Naive thymus-derived CD8-positive, alpha-beta T cell (primary cell): ENCODE measurements at regions not wholly inside any gene's neighbourhood (a gene's known extent, or its start where the extent isn't known, plus 50 kb on each side); places are given as distances from the start of the nearest gene placed in this dataset.
"Not testable (repeated sequence)": the region's sequence is repeated elsewhere in the genome, so short reads cannot be mapped to it uniquely, and the experiment has no call there.

Experiments
- ATAC-seq, 2 donors: fragments of 150-1000 bp; cut with Tn5 transposase in 1 of 2; sonication (Bioruptor Pico), chemical (Tn5 transposase) in 1 of 2; 1 replicate in 1 of 2; 2 replicates in 1 of 2; pipeline ENCODE4 v1.10.0; 2021; ENCODE audit warnings: mild to moderate bottlenecking in 2 of 2, moderate library complexity in 2 of 2
- POLR2A ChIA-PET: fragments of 350-600 bp; sonication (Branson Sonifier 250); formaldehyde crosslinking; loops from one replicate; lab custom pipeline; 2021; ENCODE audit warnings: antibody characterized with exemption; lab: Charles Lee
- DNase-seq, 10 donors: peaks; one replicate each; pipeline versions ENCODE4 v3.0.0 to v3.0.0-alpha.2; 2020 to 2022
- H3K27ac Mint-ChIP-seq, 10 donors: one replicate each; pipeline ENCODE4 v1.8.0; 2020 to 2022; ENCODE audit warnings: mild to moderate bottlenecking in 10 of 10, mixed read lengths in 10 of 10, moderate library complexity in 4 of 10, inconsistent platforms in 1 of 10
- H3K27me3 Mint-ChIP-seq, 5 donors: one replicate each; pipeline ENCODE4 v1.8.0; 2021 to 2022; ENCODE audit warnings: mixed read lengths in 5 of 5
- H3K36me3 Mint-ChIP-seq, 3 donors: one replicate each; pipeline ENCODE4 v1.8.0; 2020 to 2022; ENCODE audit warnings: mixed read lengths in 3 of 3, mild to moderate bottlenecking in 2 of 3, inconsistent platforms in 1 of 3
- H3K4me1 Mint-ChIP-seq, 4 donors: one replicate each; pipeline ENCODE4 v1.8.0; 2021 to 2022; ENCODE audit warnings: mixed read lengths in 4 of 4
- H3K4me3 Mint-ChIP-seq, 10 donors: one replicate each; pipeline ENCODE4 v1.8.0; 2020 to 2022; ENCODE audit warnings: mild to moderate bottlenecking in 10 of 10, mixed read lengths in 10 of 10, moderate library complexity in 6 of 10, inconsistent platforms in 1 of 10
- H3K9me3 Mint-ChIP-seq, 9 donors: one replicate each; pipeline ENCODE4 v1.8.0; 2020 to 2022; ENCODE audit warnings: mixed read lengths in 9 of 9, mild to moderate bottlenecking in 3 of 9, inconsistent platforms in 1 of 9, moderate library complexity in 1 of 9

GRCh38 chr17:21756856-21757619 lies 64.7 kb downstream of the KCNJ18 start:
- Mint-ChIP-seq H3K27me3 (no peaks in the 10 kb centered on the region), H3K4me1 (no peaks in the 10 kb centered on the region), H3K4me3 (no peak overlapping the region), H3K9me3 (peaks cover 0 to 6% (median 0%) of the 10 kb centered on the region in 9 donors), H3K27ac (no peak overlapping the region), H3K36me3 (no peaks in the 10 kb centered on the region)
- DNase-seq (no peak), ATAC-seq (no peak)
- POLR2A ChIA-PET, result no interaction called here

GRCh38 chr17:21759636-21760035 lies 67.3 kb downstream of the KCNJ18 start:
- H3K36me3 Mint-ChIP-seq, H3K4me1 Mint-ChIP-seq, H3K27ac Mint-ChIP-seq, H3K9me3 Mint-ChIP-seq, H3K27me3 Mint-ChIP-seq, POLR2A ChIA-PET, H3K4me3 Mint-ChIP-seq, ATAC-seq, DNase-seq: not testable (repeated sequence)

GRCh38 chr17:21763738-21764340 lies 71.5 kb downstream of the KCNJ18 start:
- H3K4me1 Mint-ChIP-seq, H3K27ac Mint-ChIP-seq, H3K27me3 Mint-ChIP-seq, H3K4me3 Mint-ChIP-seq, ATAC-seq, POLR2A ChIA-PET, H3K36me3 Mint-ChIP-seq, DNase-seq: not testable (repeated sequence)
- peaks cover 0 to 10% (median 4%) of the 10 kb centered on the region in 9 donors for H3K9me3 Mint-ChIP-seq

GRCh38 chr17:21765651-21766290 lies 73.4 kb downstream of the KCNJ18 start:
- H3K36me3 Mint-ChIP-seq, H3K4me1 Mint-ChIP-seq, H3K27ac Mint-ChIP-seq, DNase-seq, H3K27me3 Mint-ChIP-seq, H3K4me3 Mint-ChIP-seq, ATAC-seq, POLR2A ChIA-PET: not testable (repeated sequence)
- H3K9me3 Mint-ChIP-seq, result peaks cover 0 to 10% (median 4%) of the 10 kb centered on the region in 9 donors

GRCh38 chr17:21766565-21766964 lies 74.2 kb downstream of the KCNJ18 start:
- H3K4me1 Mint-ChIP-seq, H3K27ac Mint-ChIP-seq, H3K27me3 Mint-ChIP-seq, DNase-seq, POLR2A ChIA-PET, ATAC-seq, H3K36me3 Mint-ChIP-seq, H3K4me3 Mint-ChIP-seq: not testable (repeated sequence)
- peaks cover 0 to 10% (median 4%) of the 10 kb centered on the region in 9 donors for H3K9me3 Mint-ChIP-seq

- ATAC-seq, POLR2A ChIA-PET, H3K27ac Mint-ChIP-seq, H3K27me3 Mint-ChIP-seq, H3K4me3 Mint-ChIP-seq, H3K4me1 Mint-ChIP-seq, H3K36me3 Mint-ChIP-seq, DNase-seq: not testable (repeated sequence)
- H3K9me3 Mint-ChIP-seq, result peaks cover 0 to 10% (median 4%) of the 10 kb centered on the region in 9 donors
These were observed 75.1 kb downstream of the KCNJ18 start for GRCh38 chr17:21767162-21768156.

GRCh38 chr17:21768244-21768643 lies 75.9 kb downstream of the KCNJ18 start:
- H3K4me3 Mint-ChIP-seq, POLR2A ChIA-PET, H3K27ac Mint-ChIP-seq, H3K36me3 Mint-ChIP-seq, H3K27me3 Mint-ChIP-seq, DNase-seq, H3K4me1 Mint-ChIP-seq, ATAC-seq: not testable (repeated sequence)
- H3K9me3 Mint-ChIP-seq, result peaks cover 0 to 10% (median 4%) of the 10 kb centered on the region in 9 donors

- DNase-seq, H3K36me3 Mint-ChIP-seq, ATAC-seq, H3K27ac Mint-ChIP-seq, POLR2A ChIA-PET, H3K27me3 Mint-ChIP-seq, H3K4me3 Mint-ChIP-seq, H3K4me1 Mint-ChIP-seq: not testable (repeated sequence)
- peaks cover 0 to 10% (median 4%) of the 10 kb centered on the region in 9 donors for H3K9me3 Mint-ChIP-seq
These were observed 76.6 kb downstream of the KCNJ18 start for GRCh38 chr17:21768729-21769462.

GRCh38 chr17:21769781-21770180 lies 77.5 kb downstream of the KCNJ18 start:
- DNase-seq, H3K27ac Mint-ChIP-seq, H3K4me3 Mint-ChIP-seq, H3K9me3 Mint-ChIP-seq, H3K36me3 Mint-ChIP-seq, H3K4me1 Mint-ChIP-seq, POLR2A ChIA-PET, ATAC-seq, H3K27me3 Mint-ChIP-seq: not testable (repeated sequence)

- H3K4me1 Mint-ChIP-seq, H3K27me3 Mint-ChIP-seq, H3K36me3 Mint-ChIP-seq, POLR2A ChIA-PET, H3K9me3 Mint-ChIP-seq, H3K4me3 Mint-ChIP-seq, DNase-seq, H3K27ac Mint-ChIP-seq: not testable (repeated sequence)
- ATAC-seq, result peak; percentile 94 to 98
These were observed 78.4 kb downstream of the KCNJ18 start for GRCh38 chr17:21770466-21771446.

GRCh38 chr17:21772321-21772720 lies 80.0 kb downstream of the KCNJ18 start:
- H3K4me1 Mint-ChIP-seq, result no peaks in the 10 kb centered on the region
- H3K27ac Mint-ChIP-seq, result no peak overlapping the region
- H3K9me3 Mint-ChIP-seq, result peaks cover 0 to 8% (median 0%) of the 10 kb centered on the region in 9 donors
- DNase-seq (no peak), ATAC-seq (no peak)
- H3K4me3 Mint-ChIP-seq, result no peak overlapping the region
- POLR2A ChIA-PET, result no interaction called here
- H3K36me3 Mint-ChIP-seq, result no peaks in the 10 kb centered on the region
- H3K27me3 Mint-ChIP-seq, result peaks cover 0 to 7% (median 3%) of the 10 kb centered on the region in 5 donors
